WTC11 (cell line): ENCODE measurements at regions not wholly inside any gene's neighbourhood (a gene's known extent, or its start where the extent isn't known, plus 50 kb on each side); places are given as distances from the start of the nearest gene placed in this dataset.

Source experiments
- ATAC-seq: fragments of 200-7000 bp; cut with Tn5 transposase; 2 replicates; pipeline ENCODE4 v1.10.0; 2021; ENCODE audit warnings: mild to moderate bottlenecking, moderate library complexity
- CTCF ChIA-PET: fragments of 300-600 bp; sonication (Branson Sonifier 250); formaldehyde crosslinking; loops from one replicate; lab custom pipeline; 2021; ENCODE audit warnings: antibody characterized with exemption; lab: Charles Lee
- POLR2A ChIA-PET: fragments of 350-600 bp; sonication (Branson Sonifier 250); formaldehyde crosslinking; loops from one replicate; lab custom pipeline; 2021; ENCODE audit warnings: antibody characterized with exemption; lab: Charles Lee
- DNase-seq: peaks from one replicate; pipeline ENCODE4 v3.0.0; 2021; ENCODE audit warnings: low spot score
- H3K27ac Mint-ChIP-seq: 2 replicates; pipeline ENCODE4 v1.8.0; 2021; ENCODE audit warnings: mixed read lengths
- H3K27me3 Mint-ChIP-seq: 2 replicates; pipeline ENCODE4 v1.8.0; 2021; ENCODE audit warnings: low read depth, mild to moderate bottlenecking, moderate library complexity, mixed read lengths
- H3K36me3 Mint-ChIP-seq: 2 replicates; pipeline ENCODE4 v1.8.0; 2021; ENCODE audit warnings: mixed read lengths
- H3K4me1 Mint-ChIP-seq: 2 replicates; pipeline ENCODE4 v1.8.0; 2022; ENCODE audit warnings: mixed read lengths
- H3K4me3 Mint-ChIP-seq: 2 replicates; pipeline ENCODE4 v1.8.0; 2021; ENCODE audit warnings: mild to moderate bottlenecking, moderate library complexity, mixed read lengths
- H3K9me3 Mint-ChIP-seq: 2 replicates; pipeline ENCODE4 v1.8.0; 2021; ENCODE audit warnings: mixed read lengths
- CBFB ChIP-seq: sonication (generic); formaldehyde crosslinking; IDR thresholded peaks from 2 replicates; pipeline ENCODE4 v1.8.1; 2022; ENCODE audit warnings: mild to moderate bottlenecking, low read depth, missing genetic modification reagents
- EMX1 ChIP-seq: fragments of 250-450 bp; sonication (Bioruptor Pico); IDR thresholded peaks from 2 replicates; pipeline ENCODE4 v1.8.0; 2021; ENCODE audit warnings: mild to moderate bottlenecking
- ETV6 ChIP-seq: sonication (generic); formaldehyde crosslinking; IDR thresholded peaks from 2 replicates; pipeline ENCODE4 v1.8.1; 2022; ENCODE audit warnings: mild to moderate bottlenecking, missing genetic modification reagents
- GTF2I ChIP-seq: fragments of 250-450 bp; sonication (Bioruptor Pico); conservative IDR thresholded peaks from 2 replicates; pipeline ENCODE4 v1.4.0; 2021; ENCODE audit warnings: mild to moderate bottlenecking
- JUN ChIP-seq: sonication (generic); formaldehyde crosslinking; IDR thresholded peaks from 2 replicates; pipeline ENCODE4 v1.8.0; 2023; ENCODE audit warnings: mild to moderate bottlenecking, missing genetic modification reagents
- MXD4 ChIP-seq: fragments of 250-450 bp; sonication (Bioruptor Pico); IDR thresholded peaks from 2 replicates; pipeline ENCODE4 v1.8.0; 2021; ENCODE audit warnings: mild to moderate bottlenecking, moderate library complexity, borderline replicate concordance
- NFYB ChIP-seq: sonication (generic); formaldehyde crosslinking; conservative IDR thresholded peaks from 2 replicates; pipeline ENCODE4 v1.8.0; 2022; ENCODE audit warnings: low read depth, missing genetic modification reagents
- SP1 ChIP-seq: sonication (generic); formaldehyde crosslinking; conservative IDR thresholded peaks from 2 replicates; pipeline ENCODE4 v1.8.1; 2022; ENCODE audit warnings: missing genetic modification reagents
- TEAD4 ChIP-seq: sonication (generic); formaldehyde crosslinking; IDR thresholded peaks from 2 replicates; pipeline ENCODE4 v1.8.0; 2022; ENCODE audit warnings: mild to moderate bottlenecking, missing genetic modification reagents
- ZNF317 ChIP-seq: sonication (generic); formaldehyde crosslinking; IDR thresholded peaks from 2 replicates; pipeline ENCODE4 v1.8.1; 2023; ENCODE audit warnings: low read depth, mild to moderate bottlenecking, moderate library complexity, missing genetic modification reagents, borderline replicate concordance
- ZNF396 ChIP-seq: fragments of 250-450 bp; sonication (Bioruptor Pico); IDR thresholded peaks from 2 replicates; pipeline ENCODE4 v1.8.0; 2021; ENCODE audit warnings: mild to moderate bottlenecking, moderate library complexity, borderline replicate concordance
- TF ChIP-seq, protein P1 (sequence below): fragments of 250-450 bp; sonication (Bioruptor Pico); conservative IDR thresholded peaks from 2 replicates; pipeline ENCODE4 v1.9.0; 2021; ENCODE audit warnings: mild to moderate bottlenecking
- TF ChIP-seq, protein P2 (sequence below): sonication (generic); formaldehyde crosslinking; IDR thresholded peaks from 2 replicates; pipeline ENCODE4 v1.8.1; 2022; ENCODE audit warnings: low read depth, mild to moderate bottlenecking, moderate library complexity, missing genetic modification reagents, borderline replicate concordance
- TF ChIP-seq, protein P3 (sequence below): sonication (generic); formaldehyde crosslinking; IDR thresholded peaks from 2 replicates; pipeline ENCODE4 v1.8.0; 2022; ENCODE audit warnings: mild to moderate bottlenecking, missing genetic modification reagents
- TF ChIP-seq, protein P4 (sequence below): fragments of 250-450 bp; sonication (Bioruptor Pico); IDR thresholded peaks from 2 replicates; pipeline ENCODE4 v1.9.0; 2021; ENCODE audit warnings: mild to moderate bottlenecking
- TF ChIP-seq, protein P5 (sequence below): sonication (generic); formaldehyde crosslinking; IDR thresholded peaks from 2 replicates; pipeline ENCODE4 v1.8.0; 2022; ENCODE audit warnings: mild to moderate bottlenecking, missing genetic modification reagents
- TF ChIP-seq, protein P6 (sequence below): sonication (generic); formaldehyde crosslinking; IDR thresholded peaks from 2 replicates; pipeline ENCODE4 v1.8.1; 2023; ENCODE audit warnings: mild to moderate bottlenecking, missing genetic modification reagents
- TF ChIP-seq, protein P7 (sequence below): fragments of 250-450 bp; sonication (Bioruptor Pico); IDR thresholded peaks from 2 replicates; pipeline ENCODE4 v1.9.0; 2021; ENCODE audit warnings: moderate library complexity, mild to moderate bottlenecking, inconsistent platforms, borderline replicate concordance

DNA sequence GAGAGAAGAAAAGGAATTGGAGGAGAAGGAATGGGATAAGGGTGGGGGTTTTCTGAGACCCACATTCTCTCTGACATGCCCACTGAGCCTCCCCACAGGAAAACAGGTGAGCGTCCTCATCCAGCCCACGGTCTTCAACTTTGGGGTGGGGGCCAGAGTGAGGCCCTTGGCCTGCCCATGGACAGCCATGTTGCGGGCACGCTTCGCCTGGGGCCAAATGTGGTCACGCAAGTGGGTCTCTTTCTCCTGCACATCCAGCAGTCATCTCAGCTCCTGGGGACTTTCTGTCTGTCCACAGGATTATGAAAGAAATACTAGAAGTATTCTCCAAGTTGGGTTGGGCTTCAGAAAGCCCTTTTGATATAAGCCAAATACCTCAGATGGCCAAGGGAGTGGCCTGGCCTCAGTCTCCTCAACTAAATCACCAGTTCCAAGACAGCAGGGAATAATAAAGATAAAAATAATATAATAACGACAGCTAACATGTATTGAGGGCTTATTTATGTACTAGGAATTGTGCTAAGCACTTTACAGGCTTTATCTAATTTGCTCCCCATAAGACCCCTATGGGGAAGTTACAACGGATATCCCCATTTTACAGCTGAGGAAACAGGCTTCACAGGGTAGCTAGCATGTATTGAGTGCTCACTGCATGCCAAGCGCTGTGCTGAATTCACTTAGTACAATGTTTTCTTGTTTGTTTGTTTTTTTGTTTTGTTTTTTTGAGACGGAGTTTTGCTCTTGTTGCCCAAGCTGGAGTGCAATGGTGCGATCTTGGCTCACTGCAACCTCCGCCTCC lies 57.2 kb upstream of the LBX1 start (continued):
- TF ChIP-seq, protein P1, sequence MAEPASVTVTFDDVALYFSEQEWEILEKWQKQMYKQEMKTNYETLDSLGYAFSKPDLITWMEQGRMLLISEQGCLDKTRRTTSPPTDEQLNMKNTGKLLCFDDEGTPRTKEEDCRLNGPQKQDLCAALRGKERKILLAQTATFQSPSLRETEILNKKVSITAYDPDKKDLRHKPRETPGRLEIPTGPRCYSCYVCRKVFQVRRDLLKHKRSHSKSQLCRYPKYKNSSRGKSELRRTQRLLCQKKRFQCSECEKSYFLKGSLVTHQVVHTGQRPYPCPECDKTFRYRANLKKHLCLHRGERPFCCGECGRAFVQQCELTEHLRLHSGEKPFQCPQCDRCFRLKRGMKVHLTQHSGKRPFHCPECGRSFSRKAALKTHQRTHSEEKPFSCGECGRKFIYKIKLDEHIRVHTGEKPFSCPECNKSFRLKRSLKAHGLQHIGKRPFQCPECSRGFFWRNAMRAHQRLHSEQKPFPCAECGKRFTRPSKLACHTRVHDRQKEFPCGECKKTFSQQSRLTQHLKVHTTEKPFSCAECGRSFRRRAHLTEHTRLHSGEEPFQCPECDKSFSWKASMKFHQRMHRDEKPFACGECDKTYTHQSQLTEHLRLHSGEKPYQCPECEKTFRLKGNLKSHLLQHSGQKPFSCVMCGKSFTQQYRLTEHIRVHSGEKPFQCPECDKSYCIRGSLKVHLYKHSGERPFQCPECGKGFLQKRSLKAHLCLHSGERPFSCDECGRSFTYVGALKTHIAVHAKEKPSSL (CRISPR knock-in tag) = no peak
- TF ChIP-seq, protein P2, sequence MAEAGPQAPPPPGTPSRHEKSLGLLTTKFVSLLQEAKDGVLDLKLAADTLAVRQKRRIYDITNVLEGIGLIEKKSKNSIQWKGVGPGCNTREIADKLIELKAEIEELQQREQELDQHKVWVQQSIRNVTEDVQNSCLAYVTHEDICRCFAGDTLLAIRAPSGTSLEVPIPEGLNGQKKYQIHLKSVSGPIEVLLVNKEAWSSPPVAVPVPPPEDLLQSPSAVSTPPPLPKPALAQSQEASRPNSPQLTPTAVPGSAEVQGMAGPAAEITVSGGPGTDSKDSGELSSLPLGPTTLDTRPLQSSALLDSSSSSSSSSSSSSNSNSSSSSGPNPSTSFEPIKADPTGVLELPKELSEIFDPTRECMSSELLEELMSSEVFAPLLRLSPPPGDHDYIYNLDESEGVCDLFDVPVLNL = no peak

DNA sequence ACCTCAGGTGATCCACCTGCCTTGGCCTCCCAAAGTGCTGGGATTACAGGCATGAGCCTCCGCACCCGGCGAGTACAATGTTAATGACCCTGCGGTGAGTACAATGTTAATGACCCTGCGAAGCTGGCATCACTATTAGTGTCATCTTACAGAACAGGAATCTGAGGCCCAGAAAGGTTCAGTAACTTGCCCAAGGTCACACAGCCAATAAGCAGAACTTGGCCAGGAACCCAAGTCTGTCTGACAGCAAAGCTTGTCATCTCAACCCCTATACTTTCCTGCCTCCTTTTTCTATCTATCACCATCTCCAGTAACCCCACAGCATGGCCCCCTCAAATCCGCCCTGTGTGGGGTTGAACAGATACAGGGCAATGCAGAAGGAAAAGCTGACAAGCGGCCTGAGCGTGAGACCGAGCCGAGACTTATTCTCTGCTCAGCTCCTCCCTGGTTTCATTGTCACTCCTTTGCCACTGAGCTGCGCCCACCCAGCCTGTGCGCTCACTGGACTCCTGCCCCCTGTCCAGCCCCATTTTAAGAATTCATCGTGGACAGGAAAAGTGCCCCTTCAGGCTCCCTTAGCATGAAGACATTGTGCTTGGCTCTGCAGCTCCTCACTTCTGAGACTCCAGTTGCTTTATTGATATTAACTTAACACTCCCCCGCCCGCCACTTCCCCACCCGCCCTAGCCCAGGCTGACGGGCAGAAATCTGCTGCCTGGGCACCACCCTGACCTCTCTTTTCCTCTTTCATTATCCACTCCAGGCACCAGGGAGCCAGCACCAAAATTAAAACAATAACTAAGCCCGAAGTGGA lies 58.1 kb upstream of the LBX1 start:
- DNase-seq (no peak), ATAC-seq (no peak)
- Mint-ChIP-seq H3K9me3 (no peaks in the 10 kb centered on the region), H3K27me3 (peaks cover 96% of the 10 kb centered on the region), H3K36me3 (no peaks in the 10 kb centered on the region), H3K4me1 (peaks cover 70% of the 10 kb centered on the region), H3K4me3 (no peak overlapping the region), H3K27ac (no peak overlapping the region)
- TF ChIP-seq ZNF396 (CRISPR knock-in tag) (no peak), ZNF317 (CRISPR knock-in tag) (no peak), CBFB (no peak), ETV6 (CRISPR knock-in tag) (no peak), MXD4 (CRISPR knock-in tag) (no peak), GTF2I (peak; percentile 45; the same call in 1 of the 2 replicates), NFYB (CRISPR knock-in tag) (no peak)
- TF ChIP-seq, protein P3, sequence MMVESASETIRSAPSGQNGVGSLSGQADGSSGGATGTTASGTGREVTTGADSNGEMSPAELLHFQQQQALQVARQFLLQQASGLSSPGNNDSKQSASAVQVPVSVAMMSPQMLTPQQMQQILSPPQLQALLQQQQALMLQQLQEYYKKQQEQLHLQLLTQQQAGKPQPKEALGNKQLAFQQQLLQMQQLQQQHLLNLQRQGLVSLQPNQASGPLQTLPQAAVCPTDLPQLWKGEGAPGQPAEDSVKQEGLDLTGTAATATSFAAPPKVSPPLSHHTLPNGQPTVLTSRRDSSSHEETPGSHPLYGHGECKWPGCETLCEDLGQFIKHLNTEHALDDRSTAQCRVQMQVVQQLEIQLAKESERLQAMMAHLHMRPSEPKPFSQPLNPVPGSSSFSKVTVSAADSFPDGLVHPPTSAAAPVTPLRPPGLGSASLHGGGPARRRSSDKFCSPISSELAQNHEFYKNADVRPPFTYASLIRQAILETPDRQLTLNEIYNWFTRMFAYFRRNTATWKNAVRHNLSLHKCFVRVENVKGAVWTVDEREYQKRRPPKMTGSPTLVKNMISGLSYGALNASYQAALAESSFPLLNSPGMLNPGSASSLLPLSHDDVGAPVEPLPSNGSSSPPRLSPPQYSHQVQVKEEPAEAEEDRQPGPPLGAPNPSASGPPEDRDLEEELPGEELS (CRISPR knock-in tag) = no peak
- ChIA-PET CTCF (interaction anchor here (0.6 to 12.3 kb wide), 50 partner anchors 9 to 486 kb away, joined by 3 to 203 read pairs (median 5); partner anchors contain the start of genes BTRC and LBX1), POLR2A (interaction anchor here (1.2 kb wide), 1 partner anchor 14 kb away, joined by 3 read pairs; no protein-coding TSS in a partner anchor)

DNA sequence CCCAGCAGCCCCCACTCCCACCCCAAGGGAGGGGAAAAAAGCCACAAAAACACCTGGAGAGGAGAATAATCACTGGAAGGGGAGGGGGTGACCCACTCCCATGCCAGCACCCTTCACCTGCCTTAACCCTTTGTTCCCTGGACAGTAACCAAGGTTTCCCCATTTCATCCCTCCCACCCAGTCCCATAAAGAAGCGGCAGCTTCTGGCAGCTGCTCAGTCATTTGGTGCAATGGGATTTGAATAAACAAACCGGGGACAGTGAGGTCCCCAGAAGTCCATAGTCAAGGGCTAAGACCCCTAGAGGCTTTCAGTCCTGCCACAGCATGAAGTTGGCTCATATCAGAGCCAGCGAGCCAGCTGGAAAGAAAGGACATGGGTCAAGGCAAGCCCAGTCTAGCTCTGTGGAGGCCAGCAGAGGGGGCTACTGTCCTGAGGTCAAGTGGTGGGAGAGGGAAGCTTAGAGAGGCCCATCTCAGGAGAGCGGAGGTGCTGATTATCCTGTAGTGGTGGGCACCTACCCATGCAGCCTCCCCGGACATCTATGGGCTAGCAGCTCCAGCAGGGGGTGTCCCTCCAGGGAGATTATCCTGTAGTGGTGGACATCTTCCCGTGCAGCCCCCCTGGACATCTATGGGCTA lies 58.9 kb upstream of the LBX1 start:
- H3K4me3 Mint-ChIP-seq = no peak overlapping the region
- CTCF ChIA-PET = interaction anchor here (0.6 to 12.3 kb wide), 59 partner anchors 8 to 485 kb away, joined by 3 to 203 read pairs (median 4); partner anchors contain the start of genes BTRC and LBX1
- ATAC-seq = peak; percentile 49
- peaks cover 96% of the 10 kb centered on the region for H3K27me3 Mint-ChIP-seq
- no peaks in the 10 kb centered on the region for H3K9me3 Mint-ChIP-seq
- H3K27ac Mint-ChIP-seq = no peak overlapping the region
- H3K4me1 Mint-ChIP-seq = peaks cover 64% of the 10 kb centered on the region
- POLR2A ChIA-PET = no interaction called here
- no peaks in the 10 kb centered on the region for H3K36me3 Mint-ChIP-seq
- peak; percentile 78 for DNase-seq
- TF ChIP-seq, protein P4, sequence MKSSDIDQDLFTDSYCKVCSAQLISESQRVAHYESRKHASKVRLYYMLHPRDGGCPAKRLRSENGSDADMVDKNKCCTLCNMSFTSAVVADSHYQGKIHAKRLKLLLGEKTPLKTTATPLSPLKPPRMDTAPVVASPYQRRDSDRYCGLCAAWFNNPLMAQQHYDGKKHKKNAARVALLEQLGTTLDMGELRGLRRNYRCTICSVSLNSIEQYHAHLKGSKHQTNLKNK (CRISPR knock-in tag) = no peak
- no peak for TF ChIP-seq JUN (CRISPR knock-in tag)
- TF ChIP-seq, protein P5, sequence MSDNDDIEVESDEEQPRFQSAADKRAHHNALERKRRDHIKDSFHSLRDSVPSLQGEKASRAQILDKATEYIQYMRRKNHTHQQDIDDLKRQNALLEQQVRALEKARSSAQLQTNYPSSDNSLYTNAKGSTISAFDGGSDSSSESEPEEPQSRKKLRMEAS = no peak
- TF ChIP-seq, protein P1 (CRISPR knock-in tag) = no peak
- TF ChIP-seq, protein P6, sequence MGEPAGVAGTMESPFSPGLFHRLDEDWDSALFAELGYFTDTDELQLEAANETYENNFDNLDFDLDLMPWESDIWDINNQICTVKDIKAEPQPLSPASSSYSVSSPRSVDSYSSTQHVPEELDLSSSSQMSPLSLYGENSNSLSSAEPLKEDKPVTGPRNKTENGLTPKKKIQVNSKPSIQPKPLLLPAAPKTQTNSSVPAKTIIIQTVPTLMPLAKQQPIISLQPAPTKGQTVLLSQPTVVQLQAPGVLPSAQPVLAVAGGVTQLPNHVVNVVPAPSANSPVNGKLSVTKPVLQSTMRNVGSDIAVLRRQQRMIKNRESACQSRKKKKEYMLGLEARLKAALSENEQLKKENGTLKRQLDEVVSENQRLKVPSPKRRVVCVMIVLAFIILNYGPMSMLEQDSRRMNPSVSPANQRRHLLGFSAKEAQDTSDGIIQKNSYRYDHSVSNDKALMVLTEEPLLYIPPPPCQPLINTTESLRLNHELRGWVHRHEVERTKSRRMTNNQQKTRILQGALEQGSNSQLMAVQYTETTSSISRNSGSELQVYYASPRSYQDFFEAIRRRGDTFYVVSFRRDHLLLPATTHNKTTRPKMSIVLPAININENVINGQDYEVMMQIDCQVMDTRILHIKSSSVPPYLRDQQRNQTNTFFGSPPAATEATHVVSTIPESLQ (CRISPR knock-in tag) = no peak
- no peak for TF ChIP-seq TEAD4 (CRISPR knock-in tag)
- TF ChIP-seq, protein P7, sequence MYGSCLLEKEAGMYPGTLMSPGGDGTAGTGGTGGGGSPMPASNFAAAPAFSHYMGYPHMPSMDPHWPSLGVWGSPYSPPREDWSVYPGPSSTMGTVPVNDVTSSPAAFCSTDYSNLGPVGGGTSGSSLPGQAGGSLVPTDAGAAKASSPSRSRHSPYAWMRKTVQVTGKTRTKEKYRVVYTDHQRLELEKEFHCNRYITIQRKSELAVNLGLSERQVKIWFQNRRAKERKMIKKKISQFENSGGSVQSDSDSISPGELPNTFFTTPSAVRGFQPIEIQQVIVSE (CRISPR knock-in tag) = no peak
- no peak for TF ChIP-seq EMX1
- no peak for TF ChIP-seq SP1 (CRISPR knock-in tag)
- TF ChIP-seq GTF2I = no peak
